ENCODE measurements at regions not wholly inside any gene's neighbourhood (a gene's known extent, or its start where the extent isn't known, plus 50 kb on each side); places are given as distances from the start of the nearest gene placed in this dataset.

GRCh38 chr6:97864826-97865225 lies 581.8 kb upstream of the MMS22L start:
- H3K4me3 Mint-ChIP-seq = no peak overlapping the region
- Histone ChIP-seq H3K4me3 (ENCODE audit: low read length) (no peak overlapping the region), H3K4me1 (ENCODE audit: control insufficient read depth, insufficient read depth, low read length) (no peaks in the 10 kb centered on the region), H3K9ac (ENCODE audit: extremely low read depth, low read length, poor library complexity, severe bottlenecking) (no peak overlapping the region), H3K27ac (ENCODE audit: low read depth, low read length) (no peak overlapping the region), H3K27me3 (ENCODE audit: control insufficient read depth, insufficient read depth, low read length, poor library complexity, severe bottlenecking) (no peaks in the 10 kb centered on the region), H3K36me3 (ENCODE audit: control insufficient read depth, insufficient read depth, low read length) (no peaks in the 10 kb centered on the region), H3K9me3 (ENCODE audit: control insufficient read depth, low read length) (no peaks in the 10 kb centered on the region)
- H3K27ac Mint-ChIP-seq = no peak overlapping the region
- no peak for TF ChIP-seq CTCF (conservative IDR thresholded peaks at IDR 0.05)
- peaks cover 5% of the 10 kb centered on the region for H3K4me1 Mint-ChIP-seq
- no peaks in the 10 kb centered on the region for H3K27me3 Mint-ChIP-seq (ENCODE audit: insufficient read depth)
- 99 to 100% methylated on average over 2 of the region's 2 CpGs for WGBS, 2 experiments (ENCODE audit: insufficient coverage in 1 of 2, insufficient read length in 1 of 2)
- no peak for DNase-seq
- H3K9me3 Mint-ChIP-seq = peaks cover 3% of the 10 kb centered on the region
- H3K36me3 Mint-ChIP-seq (ENCODE audit: low read depth) = no peaks in the 10 kb centered on the region

GRCh38 chr6:97865612-97866011 lies 582.6 kb upstream of the MMS22L start:
- DNase-seq = no peak

GRCh38 chr6:97866616-97867015 lies 583.6 kb upstream of the MMS22L start:
- no peak for DNase-seq
- H3K27me3 Mint-ChIP-seq (ENCODE audit: insufficient read depth) = no peaks in the 10 kb centered on the region
- Histone ChIP-seq H3K4me3 (ENCODE audit: low read length) (no peak overlapping the region), H3K4me1 (ENCODE audit: control insufficient read depth, insufficient read depth, low read length) (no peaks in the 10 kb centered on the region), H3K36me3 (ENCODE audit: control insufficient read depth, insufficient read depth, low read length) (no peaks in the 10 kb centered on the region), H3K9me3 (ENCODE audit: control insufficient read depth, low read length) (no peaks in the 10 kb centered on the region), H3K27ac (ENCODE audit: low read depth, low read length) (no peak overlapping the region), H3K27me3 (ENCODE audit: control insufficient read depth, insufficient read depth, low read length, poor library complexity, severe bottlenecking) (no peaks in the 10 kb centered on the region), H3K9ac (ENCODE audit: extremely low read depth, low read length, poor library complexity, severe bottlenecking) (no peak overlapping the region)
- peaks cover 5% of the 10 kb centered on the region for H3K4me1 Mint-ChIP-seq
- H3K36me3 Mint-ChIP-seq (ENCODE audit: low read depth) = no peaks in the 10 kb centered on the region
- no peak overlapping the region for H3K27ac Mint-ChIP-seq
- WGBS, 2 experiments (ENCODE audit: insufficient coverage in 1 of 2, insufficient read length in 1 of 2) = 86% methylated on average over 2 of the region's 2 CpGs; no CpG with 5 or more reads in 1 of the 2 experiments
- no peak overlapping the region for H3K4me3 Mint-ChIP-seq
- TF ChIP-seq CTCF (conservative IDR thresholded peaks at IDR 0.05) = no peak
- H3K9me3 Mint-ChIP-seq = peaks cover 3% of the 10 kb centered on the region

More at GRCh38 chr6:97865612-97866011, 582.6 kb upstream of the MMS22L start:
- Histone ChIP-seq H3K4me3 (ENCODE audit: low read length) (no peak overlapping the region), H3K9ac (ENCODE audit: extremely low read depth, low read length, poor library complexity, severe bottlenecking) (no peak overlapping the region), H3K27me3 (ENCODE audit: control insufficient read depth, insufficient read depth, low read length, poor library complexity, severe bottlenecking) (no peaks in the 10 kb centered on the region), H3K9me3 (ENCODE audit: control insufficient read depth, low read length) (no peaks in the 10 kb centered on the region), H3K4me1 (ENCODE audit: control insufficient read depth, insufficient read depth, low read length) (no peaks in the 10 kb centered on the region), H3K27ac (ENCODE audit: low read depth, low read length) (no peak overlapping the region), H3K36me3 (ENCODE audit: control insufficient read depth, insufficient read depth, low read length) (no peaks in the 10 kb centered on the region)
- H3K4me1 Mint-ChIP-seq = peaks cover 5% of the 10 kb centered on the region
- no peak overlapping the region for H3K4me3 Mint-ChIP-seq
- no peak overlapping the region for H3K27ac Mint-ChIP-seq
- WGBS, 2 experiments (ENCODE audit: insufficient coverage in 1 of 2, insufficient read length in 1 of 2) = 94% methylated on average over 2 of the region's 2 CpGs
- TF ChIP-seq CTCF (conservative IDR thresholded peaks at IDR 0.05) = no peak
- H3K36me3 Mint-ChIP-seq (ENCODE audit: low read depth) = no peaks in the 10 kb centered on the region
- H3K27me3 Mint-ChIP-seq (ENCODE audit: insufficient read depth) = no peaks in the 10 kb centered on the region
- peaks cover 3% of the 10 kb centered on the region for H3K9me3 Mint-ChIP-seq
